HCT116 (cell line): ENCODE measurements at regions not wholly inside any gene's neighbourhood (a gene's known extent, or its start where the extent isn't known, plus 50 kb on each side); places are given as distances from the start of the nearest gene placed in this dataset.

ENCODE experiments used
- ATAC-seq: fragments of 200-7000 bp; cut with Tn5 transposase; 2 replicates; pipeline ENCODE4 v1.9.1; 2020; ENCODE audit warnings: mild to moderate bottlenecking, moderate library complexity
- BruUV-seq: library from RNA; stranded (reverse); fragments of 400-500 nt; replicated peaks from 2 replicates; lab custom pipeline; 2021; lab: Mats Ljungman, UMichigan
- CTCF ChIA-PET: fragments of 300-600 bp; sonication (Branson Sonifier 250); formaldehyde crosslinking; loops from one replicate; lab custom pipeline; 2021; ENCODE audit warnings: antibody characterized with exemption; lab: Charles Lee
- POLR2A ChIA-PET: fragments of 300-600, 350-600 bp; sonication (Branson Sonifier 250); formaldehyde crosslinking; loops from one replicate; lab custom pipeline; 2021; ENCODE audit warnings: antibody characterized with exemption; lab: Charles Lee
- RAD21 ChIA-PET, 2 experiments: fragments of 300-600 bp; sonication (Branson Sonifier 250); formaldehyde crosslinking; loops; one replicate each; lab custom pipeline; 2023; ENCODE audit warnings: low total read pairs in 2 of 2; ENCODE audit not compliant: uncharacterized antibody in 2 of 2, unreplicated experiment in 2 of 2, low non-redundant PET in 1 of 2; lab: Charles Lee
- DNase-seq: peaks from one replicate; pipeline ENCODE4 v3.0.0-alpha.2; 2010; ENCODE audit warnings: low read depth, low spot score
- H2AFZ ChIP-seq: fragments of 200-600 bp; shearing (Covaris generic), sonication (generic); 2 replicates; pipeline ENCODE4 v1.6.1; 2017; ENCODE audit warnings: low read depth, mixed run types, mixed read lengths, antibody characterized with exemption, low read length; ENCODE audit not compliant: poor library complexity, severe bottlenecking
- H3K27ac ChIP-seq: 2 replicates; pipeline ENCODE4 v1.5.1; 2012; ENCODE audit warnings: low read depth, low read length
- H3K27me3 ChIP-seq: fragments of 200-600 bp; sonication (generic); 2 replicates; pipeline ENCODE4 v1.6.1; 2016; ENCODE audit warnings: mixed run types, low read length, mixed read lengths; ENCODE audit not compliant: insufficient read depth
- H3K36me3 ChIP-seq, 2 experiments: fragments of 200-500 bp in 1 of 2; fragments of 200-600 bp in 1 of 2; sonication (Bioruptor generic) in 1 of 2; sonication (generic) in 1 of 2; 2 replicates each; pipeline versions ENCODE4 v1.5.1 to v1.6.1; 2014 to 2016; ENCODE audit warnings: low read length in 2 of 2, inconsistent platforms in 1 of 2, mixed read lengths in 1 of 2, mixed run types in 1 of 2; ENCODE audit not compliant: insufficient read depth in 2 of 2, control insufficient read depth in 1 of 2
- H3K4me1 ChIP-seq, 2 experiments: fragments of 200-600 bp in 1 of 2; sonication (generic) in 1 of 2; 2 replicates each; pipeline versions ENCODE4 v1.5.1 to v1.6.1; 2012 to 2017; ENCODE audit warnings: low read length in 2 of 2, inconsistent platforms in 1 of 2, mild to moderate bottlenecking in 1 of 2, mixed read lengths in 1 of 2, mixed run types in 1 of 2, moderate library complexity in 1 of 2; ENCODE audit not compliant: insufficient read depth in 2 of 2, control insufficient read depth in 1 of 2
- H3K4me2 ChIP-seq: fragments of 200-600 bp; sonication (generic); 2 replicates; pipeline ENCODE4 v1.6.1; 2017; ENCODE audit warnings: mixed run types, low read length, mixed read lengths
- H3K4me3 ChIP-seq, 2 experiments: fragments of 200-600 bp in 1 of 2; sonication (generic) in 1 of 2; replicated peaks in 1 of 2; 2 replicates each; pipeline ENCODE4 v1.5.1; 2011 to 2016; ENCODE audit warnings: low read length in 2 of 2, control low read depth in 1 of 2, low read depth in 1 of 2, mild to moderate bottlenecking in 1 of 2, mixed read lengths in 1 of 2, mixed run types in 1 of 2
- H3K79me2 ChIP-seq: fragments of 200-600 bp; sonication (generic); 2 replicates; pipeline ENCODE4 v1.6.1; 2017; ENCODE audit warnings: mild to moderate bottlenecking, mixed run types, low read length, moderate library complexity, mixed read lengths; ENCODE audit not compliant: insufficient read depth
- H3K9ac ChIP-seq: fragments of 200-600 bp; sonication (generic); 2 replicates; pipeline ENCODE4 v1.6.1; 2016; ENCODE audit warnings: low read length, mixed read lengths
- H3K9me2 ChIP-seq: fragments of 200-600 bp; sonication (generic), shearing (Covaris generic); 2 replicates; pipeline ENCODE4 v1.6.1; 2017; ENCODE audit warnings: mixed run types, mild to moderate bottlenecking, moderate library complexity; ENCODE audit not compliant: insufficient read depth
- H3K9me3 ChIP-seq, 2 experiments: fragments of 200-500 bp in 1 of 2; fragments of 200-600 bp in 1 of 2; sonication (Bioruptor generic) in 1 of 2; sonication (generic) in 1 of 2; 2 replicates each; pipeline ENCODE4 v1.6.1; 2014 to 2017; ENCODE audit warnings: low read length in 2 of 2, mixed read lengths in 2 of 2, inconsistent platforms in 1 of 2, low read depth in 1 of 2, mild to moderate bottlenecking in 1 of 2, mixed run types in 1 of 2, moderate library complexity in 1 of 2; ENCODE audit not compliant: control insufficient read depth in 1 of 2, insufficient read depth in 1 of 2
- H4K20me1 ChIP-seq: fragments of 200-600 bp; sonication (generic), shearing (Covaris generic); 2 replicates; pipeline ENCODE4 v1.6.1; 2017; ENCODE audit warnings: mixed run types, mild to moderate bottlenecking, moderate library complexity; ENCODE audit not compliant: insufficient read depth
- CBX3 ChIP-seq: IDR thresholded peaks from 2 replicates; pipeline ENCODE4 v1.6.1; 2012; ENCODE audit warnings: low read depth
- EGR1 ChIP-seq: IDR thresholded peaks from 2 replicates; pipeline ENCODE4 v1.6.1; 2012; ENCODE audit warnings: low read depth
- EZH2 ChIP-seq: fragments of 200-600 bp; sonication (generic); IDR thresholded peaks from 2 replicates; pipeline ENCODE4 v1.6.1; 2017; ENCODE audit warnings: antibody characterized with exemption, mixed run types
- POLR2A ChIP-seq: IDR thresholded peaks from 2 replicates; pipeline ENCODE4 v1.7.0; 2011; ENCODE audit warnings: borderline replicate concordance; ENCODE audit not compliant: insufficient read depth, insufficient read length; ENCODE audit errors: extremely low read depth
- REST ChIP-seq: IDR thresholded peaks from 2 replicates; pipeline ENCODE4 v1.6.1; 2012; ENCODE audit warnings: low read depth
- SIN3A ChIP-seq: IDR thresholded peaks from 2 replicates; pipeline ENCODE4 v1.6.1; 2012; ENCODE audit warnings: low read depth
- SP1 ChIP-seq: IDR thresholded peaks from 2 replicates; pipeline ENCODE4 v1.6.1; 2012; ENCODE audit warnings: low read depth
- SRF ChIP-seq: IDR thresholded peaks from 2 replicates; pipeline ENCODE4 v1.6.1; 2012; ENCODE audit warnings: low read depth
- TCF7L2 ChIP-seq: IDR thresholded peaks from 2 replicates; pipeline ENCODE4 v1.7.0; 2011; ENCODE audit warnings: borderline replicate concordance, inconsistent platforms; ENCODE audit not compliant: insufficient read depth, insufficient read length; ENCODE audit errors: extremely low read depth
- ZNF274 ChIP-seq: fragments of 200-500 bp; sonication (Bioruptor generic); IDR thresholded peaks from 2 replicates; pipeline ENCODE4 v1.6.1; 2014; ENCODE audit warnings: mild to moderate bottlenecking, low read depth, low read length, inconsistent platforms
- intact Hi-C: fragments of 100-400 bp; cut with micrococcal nuclease; formaldehyde crosslinking; loops from 2 replicates; pipeline ENCODE4 v1.10.0; 2022

DNA sequence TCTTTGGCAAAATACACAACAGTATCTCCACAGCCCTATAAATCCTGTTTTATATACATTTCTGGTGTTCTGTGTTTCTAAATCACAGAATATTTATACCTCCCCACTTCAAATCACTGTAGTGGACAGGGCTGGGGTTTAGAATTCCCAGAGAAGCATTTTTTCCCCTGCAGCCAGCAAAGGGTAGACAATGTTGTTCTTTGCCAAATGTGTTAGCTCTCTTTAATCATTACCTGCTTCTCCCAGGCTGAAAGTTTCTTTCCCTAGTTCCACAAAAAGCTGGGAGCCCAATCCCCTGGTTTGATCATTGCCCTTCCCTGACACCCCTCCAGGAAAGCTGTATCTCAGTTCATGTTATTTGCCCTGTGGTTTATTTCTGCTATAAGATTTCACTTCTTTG is 520.0 kb upstream of the SPHKAP start:
- Histone ChIP-seq H3K4me2 (no peak overlapping the region), H3K4me3 (no peak overlapping the region), H3K36me3 (no peaks in the 10 kb centered on the region; a peak in 1 of 4 replicates), H3K9me2 (no peaks in the 10 kb centered on the region), H2AFZ (no peak overlapping the region), H3K27ac (no peak overlapping the region), H4K20me1 (no peaks in the 10 kb centered on the region), H3K27me3 (no peaks in the 10 kb centered on the region), H3K79me2 (no peaks in the 10 kb centered on the region), H3K4me1 (no peaks in the 10 kb centered on the region), H3K9ac (no peak overlapping the region), H3K9me3 (no peaks in the 10 kb centered on the region)
- TF ChIP-seq REST (no peak), EZH2 (no peak), SRF (no peak), TCF7L2 (no peak), SP1 (no peak), POLR2A (no peak), EGR1 (no peak), CBX3 (no peak), ZNF274 (no peak), SIN3A (no peak)
- ChIA-PET RAD21 (no interaction called here), POLR2A (no interaction called here), CTCF (no interaction called here)
- no TSS peak for BruUV-seq
- ATAC-seq (no peak), DNase-seq (no peak)
- intact Hi-C loops = no loop called here
